Activated CD8-positive, alpha-beta memory T cell treated with anti-CD3 and anti-CD28 coated beads, Interleukin-2, amount 50 U/mL, for 4 hours (primary cell): ENCODE measurements at regions not wholly inside any gene's neighbourhood (a gene's known extent, or its start where the extent isn't known, plus 50 kb on each side); places are given as distances from the start of the nearest gene placed in this dataset.

Experiments used
- DNase-seq: peaks from one replicate; pipeline ENCODE4 v3.0.0-alpha.2; 2020

- no peak for DNase-seq
Measured at GRCh38 chr3:174791161-174791560, 68.0 kb upstream of the NAALADL2 start.

GRCh38 chr3:174792864-174793263 lies 66.3 kb upstream of the NAALADL2 start:
- DNase-seq = no peak
